ENCODE measurements at regions not wholly inside any gene's neighbourhood (a gene's known extent, or its start where the extent isn't known, plus 50 kb on each side); places are given as distances from the start of the nearest gene placed in this dataset.

- TF ChIP-seq MAFK (IDR thresholded peaks at IDR 0.05; ENCODE audit: low read depth, low read length): no peak
- no peak for TF ChIP-seq TBP (IDR thresholded peaks at IDR 0.05; ENCODE audit: low read depth, low read length)
- TF ChIP-seq KDM5A (IDR thresholded peaks at IDR 0.05; ENCODE audit: low read length): no peak
Measured at GRCh38 chr2:156134887-156135286, 197.6 kb downstream of the NR4A2 start.

Measured in H1 (cell line).